Upper lobe of left lung (tissue), 4 donors: ENCODE measurements at regions not wholly inside any gene's neighbourhood (a gene's known extent, or its start where the extent isn't known, plus 50 kb on each side); places are given as distances from the start of the nearest gene placed in this dataset.

Source experiments
- CTCF ChIP-seq, 6 experiments: fragments of 450-650 bp in 4 of 6; fragments of 200-600 bp in 2 of 6; sonication (generic) in 2 of 6; IDR thresholded peaks; one replicate each; pipeline ENCODE4 v1.5.1; 2016 to 2019; ENCODE audit warnings: antibody characterized with exemption in 6 of 6
- POLR2A ChIP-seq, 4 donors: fragments of 450-650 bp; IDR thresholded peaks; one replicate each; pipeline ENCODE4 v1.5.1; 2016 to 2017; ENCODE audit warnings: antibody characterized with exemption in 4 of 4, mild to moderate bottlenecking in 2 of 4
- POLR2AphosphoS5 ChIP-seq, 2 donors: sonication (generic); formaldehyde crosslinking; IDR thresholded peaks; one replicate each; pipeline ENCODE4 v1.5.1; 2017; ENCODE audit warnings: antibody characterized with exemption in 2 of 2

DNA sequence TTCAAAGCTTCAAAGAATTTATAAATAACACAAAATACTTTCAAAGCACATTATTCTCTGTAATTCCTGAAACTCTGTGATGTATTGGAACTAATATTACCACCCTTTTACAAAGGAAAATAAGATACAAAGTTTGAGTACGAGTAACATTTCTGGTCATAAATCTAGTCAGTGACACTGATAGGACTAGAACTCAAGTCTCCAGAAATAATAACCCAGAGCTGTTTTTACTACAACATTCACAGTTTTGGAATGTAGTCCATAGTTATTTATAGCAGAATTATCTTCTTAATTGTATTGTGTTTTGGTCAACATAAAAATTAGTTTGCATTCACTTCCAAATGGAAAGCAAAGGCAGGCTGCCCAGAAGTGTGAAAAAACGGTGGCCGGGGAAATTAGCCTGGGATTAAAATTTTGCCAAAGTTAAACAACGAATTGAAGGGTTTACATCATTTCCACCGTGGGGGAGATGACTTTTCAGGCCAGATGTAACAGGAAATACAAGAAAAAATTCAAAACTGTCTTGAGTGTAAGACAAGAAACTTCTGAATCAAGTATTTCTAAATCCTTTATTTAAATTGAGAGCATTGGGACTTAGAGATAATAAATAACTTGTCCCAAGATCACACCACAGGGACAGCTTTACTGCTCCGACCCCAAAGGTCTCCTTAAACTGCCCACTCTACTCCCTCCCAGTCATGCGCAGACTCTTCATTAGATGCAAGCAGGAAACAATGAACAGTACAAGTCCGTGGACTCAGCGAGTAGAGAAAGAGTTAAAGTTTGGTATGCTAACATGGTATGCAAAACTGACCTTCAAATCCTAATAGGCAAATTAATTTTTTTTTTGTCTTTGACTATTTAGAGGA lies 74.3 kb upstream of the VGLL4 start:
- no peak for TF ChIP-seq POLR2A (IDR thresholded peaks at IDR 0.05)
- no peak for TF ChIP-seq CTCF (IDR thresholded peaks at IDR 0.05)
- TF ChIP-seq POLR2AphosphoS5 (IDR thresholded peaks at IDR 0.05), result no peak
